ENCODE measurements at regions not wholly inside any gene's neighbourhood (a gene's known extent, or its start where the extent isn't known, plus 50 kb on each side); places are given as distances from the start of the nearest gene placed in this dataset.

- H3K27me3 ChIP-seq (ENCODE audit: control insufficient read depth in 2 of 2, insufficient read depth in 2 of 2, low read length in 2 of 2), result no peaks in the 10 kb centered on the region
- H3K4me3 ChIP-seq (replicated peaks in 1 of 3; ENCODE audit: low read depth in 2 of 3, low read length in 3 of 3), result no peak overlapping the region
- no peak for TF ChIP-seq CTCF (IDR thresholded peaks at IDR 0.05)
- no peaks in the 10 kb centered on the region for H3K4me1 Mint-ChIP-seq
- H3K4me2 ChIP-seq (replicated peaks; ENCODE audit: extremely low read depth, low read length, poor library complexity, severe bottlenecking), result no peak overlapping the region
- H3K27ac ChIP-seq (ENCODE audit: low read depth in 1 of 2, low read length in 2 of 2), result no peak overlapping the region
- no peak overlapping the region for H3K9ac ChIP-seq (ENCODE audit: insufficient read depth, low read length, poor library complexity, severe bottlenecking)
- intact Hi-C loops (cut with micrococcal nuclease), result no loop called here
- no peaks in the 10 kb centered on the region for H3K79me2 ChIP-seq (ENCODE audit: insufficient read depth, low read length)
- WGBS (ENCODE audit: insufficient coverage), result 100% methylated on average over 4 of the region's 5 CpGs
- H4K20me1 ChIP-seq (ENCODE audit: insufficient read depth, low read length), result no peaks in the 10 kb centered on the region
- no peaks in the 10 kb centered on the region for H3K36me3 Mint-ChIP-seq
- H3K27me3 Mint-ChIP-seq (ENCODE audit: low read depth in 3 of 3), result no peaks in the 10 kb centered on the region
- peaks cover 0 to 8% of the 10 kb centered on the region in 2 donors for H3K9me3 ChIP-seq (replicated peaks in 1 of 2; ENCODE audit: control insufficient read depth in 1 of 2, insufficient read depth in 1 of 2, low read length in 2 of 2)
- H3K27ac Mint-ChIP-seq, result no peak overlapping the region
- no peaks in the 10 kb centered on the region for H3K4me1 ChIP-seq (ENCODE audit: control insufficient read depth in 1 of 2, insufficient read depth in 2 of 2, low read length in 2 of 2)
- H3K9me3 Mint-ChIP-seq, result peaks cover 2 to 16% (median 10%) of the 10 kb centered on the region in 7 donors
- H3K36me3 ChIP-seq (replicated peaks in 1 of 2; ENCODE audit: control insufficient read depth in 1 of 2, insufficient read depth in 2 of 2, low read length in 2 of 2), result no peaks in the 10 kb centered on the region
- no peak overlapping the region for H3K4me3 Mint-ChIP-seq
- H2AFZ ChIP-seq (ENCODE audit: insufficient read depth, low read depth, low read length, poor library complexity, severe bottlenecking), result no peak overlapping the region
- no peak for DNase-seq
Measured at GRCh38 chr4:142952821-142953580, 106.9 kb upstream of the INPP4B start.

GRCh38 chr4:142954415-142954814, 108.3 kb upstream of the INPP4B start:
- Mint-ChIP-seq H3K9me3 (peaks cover 2 to 16% (median 10%) of the 10 kb centered on the region in 7 donors), H3K27ac (no peak overlapping the region), H3K36me3 (no peaks in the 10 kb centered on the region), H3K4me1 (peaks cover 7% of the 10 kb centered on the region), H3K4me3 (no peak overlapping the region), H3K27me3 (ENCODE audit: low read depth in 3 of 3) (no peaks in the 10 kb centered on the region)
- no peak for TF ChIP-seq CTCF (IDR thresholded peaks at IDR 0.05)
- no peak overlapping the region for H3K4me2 ChIP-seq (replicated peaks; ENCODE audit: extremely low read depth, low read length, poor library complexity, severe bottlenecking)
- intact Hi-C loops (cut with micrococcal nuclease), result no loop called here
- no peaks in the 10 kb centered on the region for H3K79me2 ChIP-seq (ENCODE audit: insufficient read depth, low read length)
- no peak overlapping the region for H3K27ac ChIP-seq (ENCODE audit: low read depth in 1 of 2, low read length in 2 of 2)
- H3K9me3 ChIP-seq (replicated peaks in 1 of 2; ENCODE audit: control insufficient read depth in 1 of 2, insufficient read depth in 1 of 2, low read length in 2 of 2), result peaks cover 0 to 8% of the 10 kb centered on the region in 2 donors
- no peak overlapping the region for H3K4me3 ChIP-seq (replicated peaks in 1 of 3; ENCODE audit: low read depth in 2 of 3, low read length in 3 of 3)
- DNase-seq, result no peak
- H3K9ac ChIP-seq (ENCODE audit: insufficient read depth, low read length, poor library complexity, severe bottlenecking), result no peak overlapping the region
- H3K27me3 ChIP-seq (ENCODE audit: control insufficient read depth in 2 of 2, insufficient read depth in 2 of 2, low read length in 2 of 2), result no peaks in the 10 kb centered on the region
- no peaks in the 10 kb centered on the region for H3K36me3 ChIP-seq (replicated peaks in 1 of 2; ENCODE audit: control insufficient read depth in 1 of 2, insufficient read depth in 2 of 2, low read length in 2 of 2)
- 98% methylated on average over 15 of the region's 16 CpGs for WGBS (ENCODE audit: insufficient coverage)
- no peak overlapping the region for H2AFZ ChIP-seq (ENCODE audit: insufficient read depth, low read depth, low read length, poor library complexity, severe bottlenecking)
- H4K20me1 ChIP-seq (ENCODE audit: insufficient read depth, low read length), result no peaks in the 10 kb centered on the region
- peaks cover 4 to 5% of the 10 kb centered on the region in 2 donors for H3K4me1 ChIP-seq (ENCODE audit: control insufficient read depth in 1 of 2, insufficient read depth in 2 of 2, low read length in 2 of 2)
